IMR-90 (cell line): ENCODE measurements at regions not wholly inside any gene's neighbourhood (a gene's known extent, or its start where the extent isn't known, plus 50 kb on each side); places are given as distances from the start of the nearest gene placed in this dataset.

Experiments
- ATAC-seq: fragments of 200-7000 bp; cut with Tn5 transposase; 2 replicates; pipeline ENCODE4 v1.9.1; 2020; ENCODE audit warnings: low read depth, mild to moderate bottlenecking, moderate library complexity
- BruUV-seq: library from RNA; stranded (reverse); fragments of 400-500 nt; replicated peaks from 2 replicates; lab custom pipeline; 2021; lab: Mats Ljungman, UMichigan
- CTCF ChIA-PET: fragments of 300-600 bp; formaldehyde crosslinking; extraction: SDS; loops from one replicate; lab custom pipeline; 2021; ENCODE audit warnings: antibody characterized with exemption; lab: Yijun Ruan, JAX
- POLR2A ChIA-PET: fragments of 300-600 bp; sonication (Branson Sonifier 250); formaldehyde crosslinking; loops from one replicate; lab custom pipeline; 2022; ENCODE audit warnings: antibody characterized with exemption; ENCODE audit not compliant: unreplicated experiment; lab: Charles Lee
- DNase-seq: peaks from one replicate; pipeline ENCODE4 v3.0.0; 2013
- H2AFZ ChIP-seq: replicated peaks from 2 replicates; pipeline ENCODE3; 2013; ENCODE audit warnings: low read length, mild to moderate bottlenecking; ENCODE audit not compliant: poor library complexity
- H2AK5ac ChIP-seq: 2 replicates; pipeline ENCODE4 v1.6.1; 2013; ENCODE audit warnings: low read depth, low read length, inconsistent platforms
- H2AK9ac ChIP-seq: replicated peaks from 2 replicates; pipeline ENCODE3; 2013; ENCODE audit warnings: mild to moderate bottlenecking, low read depth, low read length, moderate library complexity; ENCODE audit not compliant: poor library complexity
- H2BK120ac ChIP-seq: 2 replicates; pipeline ENCODE4 v1.6.1; 2013; ENCODE audit warnings: low read depth, low read length, inconsistent platforms
- H2BK15ac ChIP-seq: 3 replicates; pipeline ENCODE4 v1.6.1; 2013; ENCODE audit warnings: low read depth, low read length, inconsistent platforms
- H2BK20ac ChIP-seq: 2 replicates; pipeline ENCODE4 v1.6.1; 2013; ENCODE audit warnings: low read depth, mild to moderate bottlenecking, inconsistent platforms, low read length, moderate library complexity
- H2BK5ac ChIP-seq: 2 replicates; pipeline ENCODE4 v1.6.1; 2013; ENCODE audit warnings: mild to moderate bottlenecking, low read depth, low read length, inconsistent platforms; ENCODE audit not compliant: poor library complexity, severe bottlenecking
- H3K14ac ChIP-seq: replicated peaks from 2 replicates; pipeline ENCODE4 v1.6.1; 2013; ENCODE audit warnings: low read depth, low read length, inconsistent platforms
- H3K18ac ChIP-seq: 2 replicates; pipeline ENCODE4 v1.6.1; 2013; ENCODE audit warnings: low read depth, low read length, control low read depth
- H3K23ac ChIP-seq: 2 replicates; pipeline ENCODE4 v1.6.1; 2013; ENCODE audit warnings: low read depth, low read length, inconsistent platforms
- H3K27ac ChIP-seq: 2 replicates; pipeline ENCODE4 v1.5.1; 2013; ENCODE audit warnings: mild to moderate bottlenecking, control low read depth, low read length; ENCODE audit not compliant: insufficient read depth
- H3K27me3 ChIP-seq: 2 replicates; pipeline ENCODE4 v1.6.1; 2013; ENCODE audit warnings: low read length; ENCODE audit not compliant: control insufficient read depth, insufficient read depth
- H3K36me3 ChIP-seq: 2 replicates; pipeline ENCODE4 v1.6.1; 2013; ENCODE audit warnings: low read length, mixed read lengths; ENCODE audit not compliant: control insufficient read depth, insufficient read depth
- H3K4ac ChIP-seq: 2 replicates; pipeline ENCODE4 v1.6.1; 2013; ENCODE audit warnings: low read depth, low read length, inconsistent platforms
- H3K4me1 ChIP-seq: 2 replicates; pipeline ENCODE4 v1.6.1; 2013; ENCODE audit warnings: low read length, mixed read lengths; ENCODE audit not compliant: control insufficient read depth, insufficient read depth
- H3K4me2 ChIP-seq: 2 replicates; pipeline ENCODE4 v1.6.1; 2013; ENCODE audit warnings: low read depth, mild to moderate bottlenecking, control low read depth, low read length, moderate library complexity
- H3K4me3 ChIP-seq: 2 replicates; pipeline ENCODE4 v1.5.1; 2013; ENCODE audit warnings: low read depth, mild to moderate bottlenecking, control low read depth, low read length, moderate library complexity; ENCODE audit not compliant: insufficient read depth
- H3K56ac ChIP-seq: 2 replicates; pipeline ENCODE4 v1.6.1; 2013; ENCODE audit warnings: low read length, inconsistent platforms; ENCODE audit not compliant: insufficient read depth; ENCODE audit errors: extremely low read depth
- H3K79me1 ChIP-seq, 2 experiments: 2 replicates each; pipeline ENCODE4 v1.6.1; 2013; ENCODE audit warnings: low read length in 2 of 2, inconsistent platforms in 1 of 2, low read depth in 1 of 2
- H3K9ac ChIP-seq: 2 replicates; pipeline ENCODE4 v1.6.1; 2013; ENCODE audit warnings: low read depth, low read length, control low read depth
- H3K9me1 ChIP-seq: 2 replicates; pipeline ENCODE4 v1.6.1; 2013; ENCODE audit warnings: low read length, inconsistent platforms; ENCODE audit not compliant: insufficient read depth
- H3K9me3 ChIP-seq: 2 replicates; pipeline ENCODE4 v1.6.1; 2013; ENCODE audit warnings: low read length; ENCODE audit not compliant: control insufficient read depth, insufficient read depth
- H4K20me1 ChIP-seq: 2 replicates; pipeline ENCODE4 v1.6.1; 2013; ENCODE audit warnings: low read length, inconsistent platforms; ENCODE audit not compliant: insufficient read depth
- H4K5ac ChIP-seq: 2 replicates; pipeline ENCODE4 v1.6.1; 2013; ENCODE audit warnings: mild to moderate bottlenecking, low read depth, low read length, control low read depth
- H4K8ac ChIP-seq, 2 experiments: 2 replicates each; pipeline ENCODE4 v1.6.1; 2013; ENCODE audit warnings: low read depth in 2 of 2, low read length in 2 of 2, control low read depth in 1 of 2, inconsistent platforms in 1 of 2
- H4K91ac ChIP-seq: 2 replicates; pipeline ENCODE4 v1.6.1; 2013; ENCODE audit warnings: low read depth, low read length, inconsistent platforms; ENCODE audit not compliant: insufficient read depth
- CTCF ChIP-seq: conservative IDR thresholded peaks from 2 replicates; pipeline ENCODE4 v1.5.1; 2012; ENCODE audit warnings: mild to moderate bottlenecking, low read depth, low read length, improper control_type of control experiment
- POLR2A ChIP-seq: IDR thresholded peaks from 2 replicates; pipeline ENCODE4 v1.6.1; 2012; ENCODE audit warnings: mild to moderate bottlenecking, low read depth, low read length
- dilution Hi-C: fragments of 300-500 bp; cut with HindIII; formaldehyde crosslinking; loops from one replicate; pipeline ENCODE4 v1.14.3; 2018; ENCODE audit warnings: low sequenced_read_pairs; ENCODE audit not compliant: unreplicated experiment
- in situ Hi-C: fragments of 300-500 bp; cut with MboI; formaldehyde crosslinking; loops from 3 replicates; pipeline ENCODE4 v1.14.3; 2019; ENCODE audit warnings: low sequenced_read_pairs, inconsistent platforms, mixed read lengths
- intact Hi-C: fragments of 100-400 bp; cut with micrococcal nuclease; formaldehyde crosslinking; loops from 2 replicates; pipeline ENCODE4 v1.10.0; 2022

GRCh38 chr20:9958693-9959092 is 76.1 kb upstream of the ANKEF1 start:
- Histone ChIP-seq H3K9ac (no peak overlapping the region), H2BK5ac (no peak overlapping the region), H4K5ac (no peak overlapping the region), H3K14ac (no peak overlapping the region), H2BK120ac (no peak overlapping the region), H3K79me1 (no peaks in the 10 kb centered on the region), H3K27me3 (peaks cover 7% of the 10 kb centered on the region), H3K4me3 (no peak overlapping the region), H2AK9ac (no peak overlapping the region), H3K18ac (no peak overlapping the region), H3K56ac (no peak overlapping the region), H2BK15ac (no peak overlapping the region), H3K4me1 (no peaks in the 10 kb centered on the region), H2BK20ac (no peak overlapping the region), H4K20me1 (no peaks in the 10 kb centered on the region), H2AFZ (no peak overlapping the region), H3K36me3 (no peaks in the 10 kb centered on the region), H4K91ac (no peak overlapping the region), H3K23ac (no peak overlapping the region), H3K27ac (no peak overlapping the region), H3K9me3 (no peaks in the 10 kb centered on the region), H3K4me2 (no peak overlapping the region), H2AK5ac (no peak overlapping the region), H3K9me1 (no peaks in the 10 kb centered on the region), H3K4ac (no peak overlapping the region), H4K8ac (no peak overlapping the region)
- dilution Hi-C loops (no loop called here), in situ Hi-C loops (no loop called here), intact Hi-C loops (no loop called here)
- no TSS peak for BruUV-seq
- no peak for DNase-seq
- TF ChIP-seq POLR2A = no peak
- no peak for TF ChIP-seq CTCF
- POLR2A ChIA-PET = no interaction called here
- no peak for ATAC-seq
- CTCF ChIA-PET = no interaction called here
